HG03060 (cell line): ENCODE measurements at regions not wholly inside any gene's neighbourhood (a gene's known extent, or its start where the extent isn't known, plus 50 kb on each side); places are given as distances from the start of the nearest gene placed in this dataset.

Experiments
- ATAC-seq: cut with Tn5 transposase; IDR thresholded peaks from one replicate; pipeline ENCODE4 v1.9.1; 2021; ENCODE audit warnings: low read depth, moderate number of reproducible peaks; ENCODE audit not compliant: unreplicated experiment

DNA sequence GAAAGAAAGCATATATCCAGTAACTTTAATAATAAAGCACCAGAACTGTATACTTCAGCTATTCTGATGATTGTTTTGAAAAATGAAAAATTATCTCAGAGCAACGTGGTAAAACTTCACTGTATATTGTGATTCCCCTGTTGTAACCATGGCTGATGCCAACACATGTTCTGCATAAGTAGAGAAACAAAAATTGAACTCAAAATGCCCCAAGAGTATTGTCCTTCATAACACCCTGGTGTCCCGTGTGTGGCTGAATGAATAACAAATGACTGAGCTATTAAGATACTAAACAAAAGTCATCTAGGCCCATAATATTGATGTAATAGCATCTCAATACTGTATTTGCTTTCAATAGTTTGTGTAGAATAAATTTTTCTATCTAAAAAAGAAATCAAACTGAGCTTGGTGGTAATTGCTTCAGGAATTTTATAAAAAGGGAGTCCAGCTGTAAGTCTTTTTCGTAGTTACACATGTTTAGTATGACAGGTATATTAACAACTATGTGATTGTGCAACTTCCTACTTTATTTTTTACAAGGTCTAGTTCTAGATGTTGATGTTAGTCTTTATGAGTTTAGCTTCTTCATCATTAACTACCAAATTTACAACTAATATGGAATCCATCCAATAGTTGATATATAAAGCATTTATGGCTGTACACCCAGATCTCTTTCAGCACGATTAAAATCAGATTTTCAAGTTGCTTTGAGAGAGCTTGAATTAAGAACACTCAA, 623.8 kb upstream of the AGTR1 start:
- no peak for ATAC-seq

DNA sequence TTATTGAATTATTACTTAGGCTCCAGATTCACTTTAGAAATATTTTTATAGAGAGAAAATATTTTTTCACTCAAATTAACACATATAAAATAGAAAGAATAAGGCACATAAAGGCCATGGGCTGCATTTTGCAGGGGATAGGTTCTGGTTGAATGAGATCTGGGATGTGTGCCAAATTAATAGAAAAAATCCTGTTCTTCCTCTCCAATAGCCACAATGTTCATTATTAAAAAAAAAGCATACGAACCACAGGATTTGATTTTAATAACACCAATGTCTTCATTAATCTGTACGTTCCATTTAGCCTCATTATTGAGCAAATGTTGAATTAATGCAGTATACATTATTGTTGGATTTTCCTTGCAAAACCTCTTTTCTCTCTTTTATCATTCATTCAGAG, 622.8 kb upstream of the AGTR1 start:
- no peak for ATAC-seq

DNA sequence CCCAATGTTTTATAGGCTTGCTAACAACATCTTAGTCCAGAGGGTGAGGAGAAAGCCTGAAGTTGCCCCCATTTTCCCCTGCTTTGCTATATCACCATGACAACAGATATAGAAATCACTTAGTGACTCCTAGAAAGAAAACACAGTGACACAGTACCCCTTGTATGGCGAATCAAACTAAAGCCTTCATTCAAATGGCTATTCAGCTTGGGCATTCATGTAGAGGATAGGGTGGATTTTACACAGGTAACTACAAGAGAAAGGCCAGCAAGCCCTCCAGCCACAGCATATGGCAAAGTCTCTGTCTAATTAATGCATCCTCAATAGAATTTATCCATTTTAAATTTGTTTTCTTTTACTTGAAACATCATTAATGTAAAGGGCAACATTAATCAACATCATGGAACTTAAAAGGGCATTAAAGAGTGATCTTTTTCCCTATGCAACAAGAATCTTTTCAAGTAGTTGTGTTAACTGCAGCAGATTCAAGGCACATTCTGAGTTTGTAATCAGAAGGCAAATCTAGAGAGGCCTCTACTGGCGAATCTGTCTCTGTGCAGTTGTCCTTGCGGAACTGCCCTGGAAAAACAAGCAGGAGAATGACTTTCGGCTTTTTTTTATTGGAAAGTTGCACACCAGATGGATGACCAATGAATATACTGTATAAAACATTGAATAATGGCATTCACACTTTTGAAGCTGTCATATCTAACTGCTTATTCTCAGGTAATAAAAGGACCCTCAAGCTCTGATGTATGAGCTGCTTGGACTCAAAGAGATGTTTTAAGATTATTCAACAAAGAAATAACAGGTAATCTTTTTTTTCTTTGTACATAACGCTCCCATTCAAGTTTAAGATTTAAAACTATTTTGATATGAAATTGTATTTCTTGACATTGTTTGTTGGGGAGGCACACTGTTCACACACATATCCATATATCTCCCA, 621.7 kb upstream of the AGTR1 start:
- no peak for ATAC-seq

DNA sequence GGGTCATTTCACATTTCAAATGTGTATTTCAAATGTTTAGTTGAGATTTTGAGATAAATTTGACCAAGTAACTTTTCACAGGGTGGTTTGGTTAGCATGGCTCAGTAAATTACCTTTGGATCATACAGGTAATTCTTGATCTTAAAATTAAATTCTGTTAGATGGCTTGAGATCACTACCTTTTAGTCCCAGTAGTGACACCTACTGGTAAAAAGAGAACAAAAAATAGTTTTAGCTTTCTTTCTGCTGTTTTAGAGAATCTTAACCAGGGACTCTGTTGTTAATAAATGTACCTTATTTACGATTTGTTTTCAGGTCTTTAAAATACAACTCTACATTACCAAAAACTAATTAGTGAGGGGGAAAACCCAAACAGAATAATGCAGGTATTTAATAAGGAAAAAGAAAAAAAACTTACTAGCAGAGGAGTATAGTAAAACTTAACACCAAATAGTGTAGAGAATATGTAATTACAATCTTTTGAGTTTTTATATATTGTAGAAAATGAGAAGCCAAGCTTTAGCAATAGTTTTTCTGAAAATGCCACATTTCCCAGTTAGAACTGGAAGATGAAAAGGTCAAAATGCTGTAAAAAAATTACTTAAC, 620.3 kb upstream of the AGTR1 start:
- ATAC-seq, result no peak

DNA sequence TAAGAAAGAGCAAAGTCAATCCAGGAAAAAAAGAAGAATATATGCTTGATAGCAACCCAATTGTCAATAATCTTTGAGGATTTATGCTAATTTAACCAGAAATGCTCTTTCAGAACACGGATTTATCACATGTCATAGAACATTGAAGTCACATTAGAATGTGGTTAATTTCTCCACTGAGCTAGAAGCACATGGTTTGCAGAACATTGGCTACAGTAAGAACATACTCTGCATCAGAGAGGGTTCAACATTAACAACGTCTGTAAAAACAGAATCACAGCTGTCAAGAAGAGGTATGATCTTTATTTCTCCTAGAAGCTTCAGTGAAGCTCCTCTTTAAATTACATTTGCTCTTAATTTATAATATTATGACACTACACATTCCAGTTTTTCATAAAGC, 619.7 kb upstream of the AGTR1 start:
- no peak for ATAC-seq

DNA sequence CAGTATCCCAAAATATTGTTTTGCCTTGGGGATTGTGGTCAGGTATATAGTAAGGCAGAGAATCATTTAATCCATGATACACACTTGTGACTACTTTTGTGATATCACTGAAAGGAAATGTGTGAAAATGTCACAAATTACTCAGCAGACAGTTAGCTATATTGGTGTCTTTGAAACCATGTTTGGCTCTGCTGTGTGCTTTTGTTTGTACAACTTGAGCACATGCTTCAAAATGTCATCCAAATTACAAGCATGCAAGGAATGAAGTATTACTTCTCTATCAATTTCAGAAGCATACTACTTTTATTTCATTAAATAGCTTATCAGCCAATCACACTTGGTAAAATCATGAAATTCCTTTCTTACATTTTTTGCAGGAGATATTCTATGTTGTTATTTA, 619.0 kb upstream of the AGTR1 start:
- no peak for ATAC-seq

DNA sequence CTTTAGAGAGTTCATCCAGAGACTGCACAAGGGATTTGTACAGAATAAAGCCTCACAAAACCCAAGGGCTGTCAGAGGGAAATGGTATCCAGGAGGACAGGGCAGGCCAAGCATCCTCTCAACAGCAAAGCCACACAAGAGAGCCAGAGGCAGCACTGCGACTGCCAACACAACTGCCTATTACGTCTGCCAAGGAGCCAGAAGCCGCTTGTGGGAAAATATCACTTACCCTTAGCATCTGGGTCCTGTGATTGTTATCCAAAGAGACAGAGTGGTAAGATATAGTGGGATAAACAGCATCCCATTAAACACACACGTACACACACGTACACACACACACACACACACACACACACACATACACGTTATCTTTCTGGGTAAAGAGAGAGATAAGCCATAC, 618.3 kb upstream of the AGTR1 start:
- ATAC-seq, result no peak

DNA sequence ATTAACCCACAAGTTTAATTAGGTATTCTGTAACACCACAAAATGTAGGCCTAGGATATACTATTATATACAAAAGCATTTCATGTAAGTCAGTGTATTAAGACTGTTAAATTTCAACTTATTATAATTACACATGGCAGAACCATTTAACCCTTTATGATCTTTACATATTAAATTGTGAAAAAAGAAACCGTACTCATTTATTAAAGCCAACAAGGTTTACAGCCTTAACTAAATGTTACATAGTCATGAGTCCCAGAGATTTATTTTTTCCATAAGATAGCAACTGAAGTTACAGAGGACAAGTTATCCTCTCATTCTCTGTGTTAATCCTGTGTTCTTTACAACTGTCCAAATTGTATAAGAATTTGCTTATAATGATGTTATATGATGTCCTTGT, 615.8 kb upstream of the AGTR1 start:
- no peak for ATAC-seq

DNA sequence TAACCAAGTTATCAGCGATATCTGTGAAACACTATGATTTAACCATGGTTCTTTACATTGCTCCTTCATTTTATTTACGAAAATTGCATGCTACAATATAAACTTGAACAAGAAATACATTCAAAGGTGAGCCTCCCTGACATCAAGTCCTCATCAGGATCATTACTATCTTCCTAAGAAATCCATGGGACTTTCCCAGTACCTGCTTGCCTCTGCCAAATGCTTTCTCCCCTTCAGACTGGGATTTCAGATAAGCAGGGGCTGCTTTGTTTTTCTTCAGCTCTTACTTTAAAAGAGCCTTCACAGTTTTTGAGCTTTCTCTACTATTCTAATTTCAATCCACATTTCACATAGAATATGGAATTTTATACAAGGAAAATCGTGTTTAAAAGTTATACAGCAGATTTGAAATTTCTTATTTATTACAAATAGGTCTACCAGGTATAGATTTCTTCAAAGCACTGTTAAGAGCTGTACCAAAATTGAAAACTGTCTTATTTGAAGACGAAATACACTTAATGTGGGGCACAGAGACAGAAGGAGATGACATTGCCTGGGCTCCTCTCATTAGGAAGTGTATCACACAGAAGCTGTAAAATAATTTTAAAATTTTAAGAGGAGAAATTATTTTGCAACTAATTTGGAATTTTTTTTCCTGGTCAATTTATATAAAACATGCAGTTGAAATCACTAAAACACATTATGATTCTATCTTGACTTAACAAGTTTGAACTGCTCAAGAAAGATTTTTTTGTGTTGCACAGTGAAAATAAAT, 615.0 kb upstream of the AGTR1 start:
- no peak for ATAC-seq

DNA sequence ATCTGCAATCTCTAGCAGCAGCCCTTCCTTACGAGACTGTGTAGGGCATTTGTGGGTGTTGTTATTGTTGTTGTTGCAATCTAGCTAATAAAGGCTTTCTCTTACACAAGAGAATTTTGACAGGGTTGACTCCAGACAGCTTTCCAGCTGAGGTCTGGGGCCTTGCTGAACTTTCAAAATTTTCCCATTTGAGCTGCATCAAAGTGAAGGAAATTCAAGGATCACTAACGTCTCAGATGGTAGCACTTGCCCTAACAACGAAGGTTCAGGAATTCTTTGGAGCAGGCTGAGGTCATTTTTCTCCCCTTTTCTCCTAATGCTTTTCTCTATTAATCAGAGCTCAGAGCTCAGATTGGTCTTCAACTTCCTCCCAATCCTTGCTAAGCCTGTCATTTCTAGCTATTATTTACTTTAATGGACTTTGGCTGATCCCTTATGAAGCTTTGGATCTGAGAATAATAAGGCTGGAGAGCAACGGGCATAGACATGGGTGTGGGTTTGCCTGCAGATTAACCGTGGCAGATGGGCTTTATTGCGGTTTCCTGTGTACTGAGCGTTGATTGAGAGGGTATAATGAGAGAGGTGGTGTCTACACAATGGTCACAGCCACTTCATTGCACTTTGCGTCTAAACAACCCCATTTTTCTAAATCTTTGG, 614.0 kb upstream of the AGTR1 start:
- ATAC-seq, result no peak

DNA sequence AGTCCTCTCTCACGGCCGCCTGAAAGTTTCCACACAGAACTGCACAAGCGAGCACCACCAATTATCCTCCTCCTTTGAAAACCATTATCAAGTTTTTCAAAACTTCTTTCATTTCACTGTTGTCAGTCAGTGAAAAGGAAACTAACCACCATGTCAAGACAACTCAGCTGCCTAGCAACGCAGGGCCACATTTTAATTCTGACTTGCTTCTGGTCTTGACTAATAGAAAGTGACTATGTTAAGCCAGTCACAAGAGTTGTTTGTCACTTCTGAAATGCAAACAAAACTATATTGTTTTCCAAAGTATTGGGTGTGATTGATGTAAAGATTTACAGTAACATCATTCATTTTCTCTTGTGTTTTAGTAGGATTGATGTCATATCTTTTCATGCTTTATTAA, 612.8 kb upstream of the AGTR1 start:
- peak; percentile 69 for ATAC-seq

DNA sequence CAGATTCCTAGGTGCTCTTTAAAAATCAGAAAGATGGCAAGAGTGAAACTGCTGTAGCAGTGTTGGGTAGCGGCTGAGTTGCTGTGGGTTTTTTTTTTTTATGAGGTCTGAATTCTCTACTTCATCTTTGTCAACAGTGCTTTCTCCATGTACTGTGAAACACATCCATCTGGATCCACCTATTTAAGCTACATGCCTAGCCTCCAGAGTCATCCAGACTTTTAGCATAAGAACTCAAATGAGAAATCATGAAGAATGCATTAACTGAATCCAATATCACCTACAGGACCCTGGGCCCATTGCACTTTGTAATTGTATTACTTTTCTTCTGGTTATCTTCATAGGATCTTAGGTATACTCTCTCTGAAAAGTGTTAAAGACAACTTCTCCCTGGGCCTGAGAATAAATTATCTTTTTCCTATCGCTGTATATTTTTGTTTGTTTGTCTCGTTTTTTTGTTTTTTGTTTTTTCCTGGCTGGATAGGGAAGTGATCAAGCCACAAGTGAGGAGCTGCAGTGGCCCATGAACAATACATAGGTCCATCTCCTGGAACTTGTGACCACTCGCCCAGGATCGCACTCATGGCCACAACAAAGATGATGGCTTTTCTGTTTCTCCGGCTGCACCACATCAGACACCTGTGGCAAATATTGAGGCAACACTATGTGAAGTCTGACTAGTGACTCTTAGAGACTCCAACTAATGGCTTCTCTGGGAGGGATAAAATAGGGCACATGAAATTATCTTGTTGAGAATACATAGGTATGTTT, 609.9 kb upstream of the AGTR1 start:
- no peak for ATAC-seq

DNA sequence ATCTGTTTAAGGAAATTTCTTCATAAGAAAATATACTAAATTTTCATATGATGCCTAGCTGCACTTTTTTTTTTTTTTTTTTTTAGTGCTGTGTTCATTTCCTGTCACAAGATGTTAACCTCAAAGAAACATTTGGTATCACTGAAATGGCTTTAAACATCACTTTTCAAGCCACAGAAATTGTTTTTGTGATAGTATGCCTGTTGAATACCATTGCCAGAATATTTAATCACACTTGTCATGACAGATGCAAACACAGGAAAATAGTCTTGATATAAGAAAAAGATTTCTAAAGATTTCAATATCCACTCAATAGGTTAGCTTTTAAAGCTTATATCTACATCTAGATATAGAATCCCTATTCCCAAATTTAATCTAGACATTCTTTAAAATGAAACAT, 608.5 kb upstream of the AGTR1 start:
- no peak for ATAC-seq

DNA sequence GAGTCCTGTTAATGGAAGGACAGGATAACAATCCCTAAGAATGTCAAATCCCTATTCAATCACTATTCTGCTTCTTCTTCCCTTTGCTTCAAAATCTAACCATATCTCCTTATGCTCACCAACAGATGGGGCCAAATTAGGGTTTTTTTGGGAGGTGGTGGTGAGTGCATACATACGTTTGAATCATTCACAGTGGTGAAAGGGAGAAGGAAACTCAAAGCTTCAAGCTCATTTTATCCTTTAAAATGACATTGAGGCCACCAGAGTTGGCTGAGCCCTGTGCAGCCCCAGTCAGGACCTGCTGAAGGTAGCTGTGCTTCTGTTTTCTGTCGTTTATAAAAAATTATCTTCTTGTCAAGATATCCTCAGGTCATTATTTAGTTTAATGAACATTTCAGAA, 607.5 kb upstream of the AGTR1 start:
- no peak for ATAC-seq

DNA sequence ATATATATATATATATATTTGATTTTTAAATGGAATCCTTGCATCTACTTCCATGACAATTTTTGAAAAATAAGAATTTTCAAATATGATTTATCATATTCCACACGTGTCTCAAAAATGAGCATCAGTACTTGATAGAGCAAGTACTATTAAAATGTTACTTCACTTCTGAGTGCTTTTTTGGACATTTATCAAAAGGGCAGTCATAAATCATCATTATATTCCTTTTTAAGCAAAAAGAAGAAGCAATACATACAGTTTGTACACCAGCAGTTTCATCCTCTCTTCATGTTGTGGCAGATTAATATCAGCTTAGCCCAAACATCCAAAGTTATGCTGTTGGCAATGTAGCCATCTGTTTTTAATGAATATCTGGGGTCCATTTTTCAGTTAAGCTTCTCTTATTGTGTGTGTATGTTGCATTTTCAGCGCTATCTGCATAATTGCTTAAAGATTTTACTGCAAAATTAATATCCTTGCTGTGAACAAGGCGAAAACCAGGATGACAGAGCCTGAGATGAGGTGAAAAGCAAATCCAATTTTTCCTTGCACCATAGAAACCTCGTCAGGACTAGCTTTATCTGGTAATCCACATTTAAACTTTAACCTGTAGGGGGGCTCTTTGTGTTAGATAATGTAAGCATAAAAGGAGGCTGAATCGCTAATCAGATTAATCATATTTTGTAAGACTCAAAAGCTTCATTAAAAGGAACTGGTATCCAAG, 604.9 kb upstream of the AGTR1 start:
- no peak for ATAC-seq

DNA sequence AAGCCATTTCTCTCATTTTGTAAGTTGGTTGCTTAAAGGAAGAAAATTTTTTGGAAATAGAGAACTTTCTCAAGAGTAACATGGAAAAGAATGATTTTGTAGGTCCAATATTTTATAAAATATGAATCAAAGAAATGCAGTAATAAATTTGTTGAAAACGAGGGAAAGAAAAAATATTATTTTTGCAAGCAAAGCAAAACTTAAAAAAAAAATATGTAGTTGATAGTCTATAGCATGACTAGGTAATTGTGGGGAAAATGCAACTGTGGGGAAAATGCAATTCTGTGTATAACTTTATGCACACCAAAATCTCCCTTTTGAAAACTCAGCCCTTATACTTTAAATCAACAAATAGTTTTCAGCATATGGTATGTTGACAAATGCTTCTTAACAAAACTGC, 604.0 kb upstream of the AGTR1 start:
- ATAC-seq, result no peak

DNA sequence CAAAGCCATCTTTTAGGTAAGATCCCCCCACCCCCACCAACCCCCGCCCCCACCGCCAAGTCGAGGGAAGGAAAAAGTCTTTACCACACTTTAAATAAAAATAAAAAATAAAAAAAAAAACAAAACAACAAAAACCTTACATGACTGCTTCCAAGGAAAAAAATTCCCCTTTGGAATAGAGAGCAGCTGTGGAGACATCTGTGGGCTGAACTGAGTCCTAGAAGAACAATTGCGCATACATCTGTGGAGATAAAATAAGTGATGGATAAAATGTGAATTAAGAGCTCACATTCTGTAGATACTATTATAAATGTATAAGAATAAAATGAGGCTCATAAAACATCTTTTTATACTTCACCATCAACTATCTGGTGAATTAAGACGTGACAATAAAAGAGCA, 601.7 kb upstream of the AGTR1 start:
- no peak for ATAC-seq

DNA sequence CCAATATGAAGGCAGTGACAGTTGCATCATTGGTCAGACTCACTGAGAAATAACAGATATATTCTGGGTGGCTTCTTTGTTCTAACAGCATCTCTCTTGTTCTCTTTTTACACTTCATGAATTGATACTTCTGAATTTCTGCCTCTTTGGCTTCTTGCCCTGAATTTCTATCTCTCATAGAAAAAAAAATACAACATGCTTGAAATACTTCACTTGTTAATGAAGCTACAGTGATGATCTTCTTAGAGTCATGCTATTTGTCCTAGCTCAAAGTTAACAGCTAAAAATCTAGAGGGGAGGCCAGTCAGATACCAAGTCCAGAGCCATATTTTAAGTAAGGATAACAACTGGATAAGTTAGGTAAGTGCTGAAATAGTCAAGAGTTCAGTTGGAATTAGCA, 597.2 kb upstream of the AGTR1 start:
- ATAC-seq, result no peak

DNA sequence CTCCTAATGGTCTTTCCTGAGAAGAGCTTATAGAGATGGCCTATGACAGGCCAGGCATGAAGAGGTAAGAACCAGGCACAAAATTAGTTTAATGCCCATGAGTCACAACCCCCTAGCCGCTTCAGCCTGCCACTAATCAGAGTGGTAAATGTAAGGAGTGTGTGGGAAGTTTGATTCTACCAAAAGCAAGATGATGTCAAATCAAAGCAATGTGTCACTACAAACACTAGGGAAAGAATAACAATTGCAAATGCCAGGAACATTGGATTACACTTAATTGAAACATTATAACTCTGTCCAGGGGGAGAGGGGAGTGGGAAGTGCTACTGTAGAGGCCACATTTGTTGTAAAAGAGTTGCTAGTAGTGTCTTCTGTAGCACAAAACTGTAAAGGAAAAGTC, 596.6 kb upstream of the AGTR1 start:
- no peak for ATAC-seq
